Osteoblast (primary cell): ENCODE measurements at regions not wholly inside any gene's neighbourhood (a gene's known extent, or its start where the extent isn't known, plus 50 kb on each side); places are given as distances from the start of the nearest gene placed in this dataset.

Experiments used
- DNase-seq: peaks from one replicate; pipeline ENCODE4 v3.0.0; 2011; ENCODE audit warnings: low spot score, mixed read lengths; ENCODE audit not compliant: insufficient read length; ENCODE audit errors: missing footprints
- H2AFZ ChIP-seq: 2 replicates; pipeline ENCODE4 v1.6.0; 2011; ENCODE audit warnings: mild to moderate bottlenecking, low read length
- H3K27ac ChIP-seq: 2 replicates; pipeline ENCODE4 v1.5.1; 2011; ENCODE audit warnings: mild to moderate bottlenecking, low read depth, low read length, moderate library complexity
- H3K27me3 ChIP-seq: 2 replicates; pipeline ENCODE4 v1.6.0; 2012; ENCODE audit warnings: mild to moderate bottlenecking, control low read depth, inconsistent platforms, low read length, moderate library complexity; ENCODE audit not compliant: insufficient read depth
- H3K36me3 ChIP-seq: 2 replicates; pipeline ENCODE4 v1.5.1; 2011; ENCODE audit warnings: mild to moderate bottlenecking, low read length, control low read depth, moderate library complexity; ENCODE audit not compliant: insufficient read depth
- H3K4me1 ChIP-seq: 2 replicates; pipeline ENCODE4 v1.5.1; 2011; ENCODE audit warnings: mild to moderate bottlenecking, low read length, control low read depth, moderate library complexity; ENCODE audit not compliant: insufficient read depth
- H3K4me2 ChIP-seq: 2 replicates; pipeline ENCODE4 v1.6.0; 2011; ENCODE audit warnings: mild to moderate bottlenecking, low read length; ENCODE audit not compliant: insufficient read depth
- H3K4me3 ChIP-seq: fragments of 200-600 bp; sonication (generic); 3 replicates; pipeline ENCODE4 v1.5.1; 2012; ENCODE audit warnings: mild to moderate bottlenecking, low read length, inconsistent platforms; ENCODE audit not compliant: insufficient read depth
- H3K79me2 ChIP-seq: 2 replicates; pipeline ENCODE4 v1.6.0; 2012; ENCODE audit warnings: mild to moderate bottlenecking, low read length, control low read depth, inconsistent platforms; ENCODE audit not compliant: insufficient read depth
- H3K9me3 ChIP-seq: 2 replicates; pipeline ENCODE4 v1.5.1; 2011; ENCODE audit warnings: low read depth, low read length, control low read depth
- H4K20me1 ChIP-seq: 2 replicates; pipeline ENCODE4 v1.6.0; 2012; ENCODE audit warnings: mild to moderate bottlenecking, low read length, control low read depth; ENCODE audit not compliant: insufficient read depth
- CTCF ChIP-seq: IDR thresholded peaks from 2 replicates; pipeline ENCODE4 v1.5.1; 2011; ENCODE audit warnings: mild to moderate bottlenecking, low read depth, low read length, moderate library complexity; ENCODE audit errors: extremely low read depth

GRCh38 chr4:149986917-149987316 lies 91.3 kb upstream of the DCLK2 start:
- peaks cover 6% of the 10 kb centered on the region for H3K4me1 ChIP-seq
- H4K20me1 ChIP-seq = no peaks in the 10 kb centered on the region
- peak overlapping the region; percentile 43 for H2AFZ ChIP-seq

GRCh38 chr4:149987330-149988086 lies 90.7 kb upstream of the DCLK2 start:
- no peak for DNase-seq
- Histone ChIP-seq H3K79me2 (no peaks in the 10 kb centered on the region), H3K4me1 (peaks cover 6% of the 10 kb centered on the region), H3K9me3 (no peaks in the 10 kb centered on the region), H3K4me2 (peak overlapping the region; percentile 31), H4K20me1 (no peaks in the 10 kb centered on the region), H2AFZ (peak overlapping the region; percentile 43), H3K27me3 (no peaks in the 10 kb centered on the region), H3K27ac (no peak overlapping the region), H3K36me3 (no peaks in the 10 kb centered on the region), H3K4me3 (no peak overlapping the region)
- TF ChIP-seq CTCF = no peak

More at GRCh38 chr4:149986917-149987316, 91.3 kb upstream of the DCLK2 start:
- H3K27me3 ChIP-seq = no peaks in the 10 kb centered on the region
- TF ChIP-seq CTCF = no peak
- H3K79me2 ChIP-seq = no peaks in the 10 kb centered on the region
- no peak overlapping the region for H3K4me3 ChIP-seq
- no peaks in the 10 kb centered on the region for H3K9me3 ChIP-seq
- peak overlapping the region; percentile 31 for H3K4me2 ChIP-seq
- H3K36me3 ChIP-seq = no peaks in the 10 kb centered on the region
- no peak for DNase-seq
- no peak overlapping the region for H3K27ac ChIP-seq

- H4K20me1 ChIP-seq = no peaks in the 10 kb centered on the region
- no peaks in the 10 kb centered on the region for H3K79me2 ChIP-seq
- H3K27ac ChIP-seq = no peak overlapping the region
- no peaks in the 10 kb centered on the region for H3K27me3 ChIP-seq
- H3K36me3 ChIP-seq = no peaks in the 10 kb centered on the region
- no peak for TF ChIP-seq CTCF
- H3K4me2 ChIP-seq = no peak overlapping the region
- H3K4me1 ChIP-seq = peaks cover 6% of the 10 kb centered on the region
- peak overlapping the region; percentile 0 for H2AFZ ChIP-seq
- no peaks in the 10 kb centered on the region for H3K9me3 ChIP-seq
- no peak for DNase-seq
- H3K4me3 ChIP-seq = no peak overlapping the region
These were observed 90.2 kb upstream of the DCLK2 start for GRCh38 chr4:149988087-149988410.

GRCh38 chr4:149993030-149993429 lies 85.2 kb upstream of the DCLK2 start:
- no peaks in the 10 kb centered on the region for H3K27me3 ChIP-seq
- DNase-seq = no peak
- TF ChIP-seq CTCF = no peak

More at GRCh38 chr4:149993030-149993429, 85.2 kb upstream of the DCLK2 start:
- no peak overlapping the region for H2AFZ ChIP-seq
- no peaks in the 10 kb centered on the region for H3K79me2 ChIP-seq
- H3K36me3 ChIP-seq = no peaks in the 10 kb centered on the region
- H3K4me2 ChIP-seq = no peak overlapping the region
- no peak overlapping the region for H3K27ac ChIP-seq
- H4K20me1 ChIP-seq = no peaks in the 10 kb centered on the region
- no peaks in the 10 kb centered on the region for H3K9me3 ChIP-seq
- H3K4me1 ChIP-seq = peaks cover 5% of the 10 kb centered on the region
- H3K4me3 ChIP-seq = no peak overlapping the region
